WTC11 (cell line): ENCODE measurements at regions not wholly inside any gene's neighbourhood (a gene's known extent, or its start where the extent isn't known, plus 50 kb on each side); places are given as distances from the start of the nearest gene placed in this dataset.

Experiments used
- ATAC-seq: fragments of 200-7000 bp; cut with Tn5 transposase; 2 replicates; pipeline ENCODE4 v1.10.0; 2021; ENCODE audit warnings: mild to moderate bottlenecking, moderate library complexity
- CTCF ChIA-PET: fragments of 300-600 bp; sonication (Branson Sonifier 250); formaldehyde crosslinking; loops from one replicate; lab custom pipeline; 2021; ENCODE audit warnings: antibody characterized with exemption; lab: Charles Lee
- POLR2A ChIA-PET: fragments of 350-600 bp; sonication (Branson Sonifier 250); formaldehyde crosslinking; loops from one replicate; lab custom pipeline; 2021; ENCODE audit warnings: antibody characterized with exemption; lab: Charles Lee
- DNase-seq: peaks from one replicate; pipeline ENCODE4 v3.0.0; 2021; ENCODE audit warnings: low spot score
- H3K27ac Mint-ChIP-seq: 2 replicates; pipeline ENCODE4 v1.8.0; 2021; ENCODE audit warnings: mixed read lengths
- H3K27me3 Mint-ChIP-seq: 2 replicates; pipeline ENCODE4 v1.8.0; 2021; ENCODE audit warnings: low read depth, mild to moderate bottlenecking, moderate library complexity, mixed read lengths
- H3K36me3 Mint-ChIP-seq: 2 replicates; pipeline ENCODE4 v1.8.0; 2021; ENCODE audit warnings: mixed read lengths
- H3K4me1 Mint-ChIP-seq: 2 replicates; pipeline ENCODE4 v1.8.0; 2022; ENCODE audit warnings: mixed read lengths
- H3K4me3 Mint-ChIP-seq: 2 replicates; pipeline ENCODE4 v1.8.0; 2021; ENCODE audit warnings: mild to moderate bottlenecking, moderate library complexity, mixed read lengths
- H3K9me3 Mint-ChIP-seq: 2 replicates; pipeline ENCODE4 v1.8.0; 2021; ENCODE audit warnings: mixed read lengths
- AFF4 ChIP-seq: sonication (generic); formaldehyde crosslinking; IDR thresholded peaks from 2 replicates; pipeline ENCODE4 v1.8.1; 2023; ENCODE audit warnings: mild to moderate bottlenecking, missing genetic modification reagents, borderline replicate concordance
- ATF1 ChIP-seq: sonication (generic); formaldehyde crosslinking; IDR thresholded peaks from 2 replicates; pipeline ENCODE4 v1.8.1; 2023; ENCODE audit warnings: mild to moderate bottlenecking, moderate library complexity, missing genetic modification reagents
- ATF3 ChIP-seq: sonication (generic); formaldehyde crosslinking; conservative IDR thresholded peaks from 2 replicates; pipeline ENCODE4 v1.8.1; 2022; ENCODE audit warnings: mild to moderate bottlenecking, missing genetic modification reagents
- CDX4 ChIP-seq: fragments of 250-450 bp; sonication (Bioruptor Pico); IDR thresholded peaks from 2 replicates; pipeline ENCODE4 v1.9.0; 2021; ENCODE audit warnings: moderate library complexity, mild to moderate bottlenecking, inconsistent platforms, borderline replicate concordance
- FOXP4 ChIP-seq: sonication (generic); formaldehyde crosslinking; IDR thresholded peaks from 2 replicates; pipeline ENCODE4 v1.8.0; 2022; ENCODE audit warnings: mild to moderate bottlenecking, missing genetic modification reagents
- GRHL2 ChIP-seq: fragments of 250-450 bp; sonication (Bioruptor Pico); IDR thresholded peaks from 2 replicates; pipeline ENCODE4 v1.8.0; 2022; ENCODE audit warnings: mild to moderate bottlenecking, moderate library complexity; ENCODE audit not compliant: insufficient replicate concordance, severe bottlenecking
- HMGA2 ChIP-seq: fragments of 250-450 bp; sonication (Bioruptor Pico); IDR thresholded peaks from 2 replicates; pipeline ENCODE4 v1.4.0; 2021; ENCODE audit warnings: mild to moderate bottlenecking, moderate library complexity
- JAZF1 ChIP-seq: fragments of 250-450 bp; sonication (Bioruptor Pico); IDR thresholded peaks from 2 replicates; pipeline ENCODE4 v1.9.0; 2021; ENCODE audit warnings: moderate library complexity, mild to moderate bottlenecking, inconsistent platforms
- NFATC4 ChIP-seq: fragments of 250-450 bp; sonication (Bioruptor Pico); IDR thresholded peaks from 2 replicates; pipeline ENCODE4 v1.9.0; 2021; ENCODE audit warnings: mild to moderate bottlenecking
- NR3C1 ChIP-seq: sonication (generic); formaldehyde crosslinking; conservative IDR thresholded peaks from 2 replicates; pipeline ENCODE4 v1.8.1; 2023; ENCODE audit warnings: low read depth, mild to moderate bottlenecking, missing genetic modification reagents
- PRDM15 ChIP-seq: sonication (generic); formaldehyde crosslinking; IDR thresholded peaks from 2 replicates; pipeline ENCODE4 v1.8.0; 2022; ENCODE audit warnings: missing genetic modification reagents
- SMAD3 ChIP-seq: sonication (generic); formaldehyde crosslinking; IDR thresholded peaks from 2 replicates; pipeline ENCODE4 v1.8.0; 2022; ENCODE audit warnings: missing genetic modification reagents, mild to moderate bottlenecking, borderline replicate concordance
- TEAD4 ChIP-seq: sonication (generic); formaldehyde crosslinking; IDR thresholded peaks from 2 replicates; pipeline ENCODE4 v1.8.0; 2022; ENCODE audit warnings: mild to moderate bottlenecking, missing genetic modification reagents
- ZMAT4 ChIP-seq: fragments of 250-450 bp; sonication (Bioruptor Pico); IDR thresholded peaks from 2 replicates; pipeline ENCODE4 v1.9.0; 2021; ENCODE audit warnings: mild to moderate bottlenecking
- ZNF219 ChIP-seq: sonication (generic); formaldehyde crosslinking; IDR thresholded peaks from 2 replicates; pipeline ENCODE4 v1.8.0; 2023; ENCODE audit warnings: missing genetic modification reagents, mild to moderate bottlenecking, borderline replicate concordance
- ZNF416 ChIP-seq: fragments of 250-450 bp; sonication (Bioruptor Pico); IDR thresholded peaks from 2 replicates; pipeline ENCODE4 v1.9.0; 2021; ENCODE audit warnings: mild to moderate bottlenecking, inconsistent platforms
- ZNF512 ChIP-seq: sonication (generic); formaldehyde crosslinking; IDR thresholded peaks from 2 replicates; pipeline ENCODE4 v1.8.1; 2022; ENCODE audit warnings: missing genetic modification reagents, borderline replicate concordance

GRCh38 chr4:96637971-96638412 is 798.1 kb downstream of the PDHA2 start:
- peaks cover 3% of the 10 kb centered on the region; the same call in 1 of the 2 replicates for H3K9me3 Mint-ChIP-seq
- CTCF ChIA-PET, result no interaction called here

GRCh38 chr4:96639932-96640331 is 800.0 kb downstream of the PDHA2 start:
- H3K27me3 Mint-ChIP-seq, result no peaks in the 10 kb centered on the region
- no peak overlapping the region for H3K27ac Mint-ChIP-seq
- peaks cover 7% of the 10 kb centered on the region for H3K4me1 Mint-ChIP-seq
- DNase-seq, result no peak
- POLR2A ChIA-PET, result no interaction called here
- H3K9me3 Mint-ChIP-seq, result peaks cover 4% of the 10 kb centered on the region; the same call in 1 of the 2 replicates
- ATAC-seq, result no peak
- H3K36me3 Mint-ChIP-seq, result no peaks in the 10 kb centered on the region
- H3K4me3 Mint-ChIP-seq, result no peak overlapping the region
- TF ChIP-seq ZMAT4 (CRISPR knock-in tag) (no peak), SMAD3 (CRISPR knock-in tag) (no peak), JAZF1 (CRISPR knock-in tag) (no peak), PRDM15 (CRISPR knock-in tag) (no peak), ZNF416 (CRISPR knock-in tag) (no peak), FOXP4 (CRISPR knock-in tag) (no peak)
- TF ChIP-seq, all 79 proteins: peak for 0
- CTCF ChIA-PET, result no interaction called here

More at GRCh38 chr4:96637971-96638412, 798.1 kb downstream of the PDHA2 start:
- no peak for ATAC-seq
- no peak for DNase-seq
- POLR2A ChIA-PET, result no interaction called here
- Mint-ChIP-seq H3K4me1 (peaks cover 7% of the 10 kb centered on the region), H3K27me3 (no peaks in the 10 kb centered on the region), H3K27ac (no peak overlapping the region), H3K36me3 (no peaks in the 10 kb centered on the region), H3K4me3 (no peak overlapping the region)
- TF ChIP-seq ATF1 (CRISPR knock-in tag) (no peak), CDX4 (peak; percentile 20; the same call in 1 of the 2 replicates)

GRCh38 chr4:96642490-96642889 is 802.6 kb downstream of the PDHA2 start:
- Mint-ChIP-seq H3K36me3 (peaks cover 10% of the 10 kb centered on the region), H3K4me3 (no peak overlapping the region), H3K27ac (peak overlapping the region; percentile 26; the same call in 1 of the 2 replicates), H3K27me3 (no peaks in the 10 kb centered on the region), H3K9me3 (peaks cover 17% of the 10 kb centered on the region), H3K4me1 (peaks cover 7% of the 10 kb centered on the region)
- CTCF ChIA-PET, result no interaction called here
- DNase-seq (no peak), ATAC-seq (peak; percentile 87)
- POLR2A ChIA-PET, result no interaction called here
- TF ChIP-seq NR3C1 (CRISPR knock-in tag) (no peak), HMGA2 (CRISPR knock-in tag) (no peak), GRHL2 (no peak), ZNF512 (CRISPR knock-in tag) (no peak), ZNF219 (CRISPR knock-in tag) (no peak), TEAD4 (no peak), NFATC4 (CRISPR knock-in tag) (no peak), AFF4 (no peak), ATF3 (CRISPR knock-in tag) (no peak)
